CD4-positive, alpha-beta T cell treated with Interleukin-17A for 4 hours (primary cell): ENCODE measurements at regions not wholly inside any gene's neighbourhood (a gene's known extent, or its start where the extent isn't known, plus 50 kb on each side); places are given as distances from the start of the nearest gene placed in this dataset.
A peak's percentile ranks its signal among the peaks of the same experiment; 100 is the strongest.

ENCODE experiments used
- DNase-seq: peaks from one replicate; pipeline ENCODE4 v3.0.0-alpha.2; 2020; ENCODE audit warnings: mixed read lengths

GRCh38 chr13:24085662-24086061 lies 74.9 kb upstream of the SPATA13 start:
- no peak for DNase-seq

- no peak for DNase-seq
Observed at GRCh38 chr13:24086642-24087041, 73.9 kb upstream of the SPATA13 start.

GRCh38 chr13:24087605-24088225 lies 72.8 kb upstream of the SPATA13 start:
- no peak for DNase-seq

- no peak for DNase-seq
Observed at GRCh38 chr13:24090049-24090448, 70.5 kb upstream of the SPATA13 start.

- DNase-seq, result no peak
Observed at GRCh38 chr13:24091080-24091479, 69.4 kb upstream of the SPATA13 start.

- no peak for DNase-seq
Observed at GRCh38 chr13:24092108-24092507, 68.4 kb upstream of the SPATA13 start.

GRCh38 chr13:24093047-24093446 lies 67.5 kb upstream of the SPATA13 start:
- DNase-seq, result no peak

GRCh38 chr13:24096659-24097058 lies 63.9 kb upstream of the SPATA13 start:
- no peak for DNase-seq

- DNase-seq, result no peak
Observed at GRCh38 chr13:24097064-24097463, 63.5 kb upstream of the SPATA13 start.

- DNase-seq, result peak; percentile 15
Observed at GRCh38 chr13:24097667-24098066, 62.9 kb upstream of the SPATA13 start.

- DNase-seq, result no peak
Observed at GRCh38 chr13:24099490-24099889, 61.0 kb upstream of the SPATA13 start.

- DNase-seq, result no peak
Observed at GRCh38 chr13:24100188-24100587, 60.3 kb upstream of the SPATA13 start.

GRCh38 chr13:24103782-24104372 lies 56.6 kb upstream of the SPATA13 start:
- DNase-seq, result no peak

- DNase-seq, result no peak
Observed at GRCh38 chr13:24104723-24105122, 55.8 kb upstream of the SPATA13 start.

GRCh38 chr13:24106429-24106828 lies 54.1 kb upstream of the SPATA13 start:
- no peak for DNase-seq

- DNase-seq, result no peak
Observed at GRCh38 chr13:24107955-24108614, 52.4 kb upstream of the SPATA13 start.

GRCh38 chr13:24108615-24108965 lies 51.9 kb upstream of the SPATA13 start:
- no peak for DNase-seq

GRCh38 chr13:24110011-24110410 lies 50.5 kb upstream of the SPATA13 start:
- DNase-seq, result no peak
